Omental fat pad (tissue), 3 donors: ENCODE measurements at regions not wholly inside any gene's neighbourhood (a gene's known extent, or its start where the extent isn't known, plus 50 kb on each side); places are given as distances from the start of the nearest gene placed in this dataset.

Source experiments
- ATAC-seq: fragments of 150-250 bp; one replicate; pipeline ENCODE4 v1.9.1; 2016; ENCODE audit warnings: mild to moderate bottlenecking, moderate library complexity; ENCODE audit not compliant: low FRiP score
- DNase-seq: peaks from one replicate; pipeline ENCODE4 v3.0.0-alpha.2; 2019; ENCODE audit warnings: low spot score
- CTCF ChIP-seq, 3 donors: fragments of 450-650 bp; IDR thresholded peaks; one replicate each; pipeline ENCODE4 v1.5.1; 2016 to 2017; ENCODE audit warnings: antibody characterized with exemption in 3 of 3, mild to moderate bottlenecking in 3 of 3, moderate library complexity in 2 of 3

GRCh38 chr1:81592233-81592632 is 208.5 kb upstream of the ADGRL2 start:
- ATAC-seq (no peak), DNase-seq (no peak)
- no peak for TF ChIP-seq CTCF (IDR thresholded peaks at IDR 0.05)

GRCh38 chr1:81590171-81590570 is 210.6 kb upstream of the ADGRL2 start:
- no peak for TF ChIP-seq CTCF (IDR thresholded peaks at IDR 0.05)
- DNase-seq, result no peak

GRCh38 chr1:81588149-81588548 is 212.6 kb upstream of the ADGRL2 start:
- TF ChIP-seq CTCF (IDR thresholded peaks at IDR 0.05), result no peak
- DNase-seq (no peak), ATAC-seq (no peak)

More at GRCh38 chr1:81590171-81590570, 210.6 kb upstream of the ADGRL2 start:
- ATAC-seq, result no peak

GRCh38 chr1:81587426-81587825 is 213.3 kb upstream of the ADGRL2 start:
- TF ChIP-seq CTCF (IDR thresholded peaks at IDR 0.05), result no peak
- ATAC-seq (no peak), DNase-seq (no peak)

GRCh38 chr1:81585371-81585770 is 215.4 kb upstream of the ADGRL2 start:
- no peak for ATAC-seq
- TF ChIP-seq CTCF (IDR thresholded peaks at IDR 0.05), result no peak
- DNase-seq, result no peak

- TF ChIP-seq CTCF (IDR thresholded peaks at IDR 0.05), result no peak
- DNase-seq (no peak), ATAC-seq (no peak)
Observed at GRCh38 chr1:81584398-81584797, 216.3 kb upstream of the ADGRL2 start.

- ATAC-seq (no peak), DNase-seq (no peak)
- no peak for TF ChIP-seq CTCF (IDR thresholded peaks at IDR 0.05)
Observed at GRCh38 chr1:81583878-81584277, 216.9 kb upstream of the ADGRL2 start.
